HG03097 (cell line): ENCODE measurements at regions not wholly inside any gene's neighbourhood (a gene's known extent, or its start where the extent isn't known, plus 50 kb on each side); places are given as distances from the start of the nearest gene placed in this dataset.
A peak's percentile ranks its signal among the peaks of the same experiment; 100 is the strongest.
"Not testable (repeated sequence)": the region's sequence is repeated elsewhere in the genome, so short reads cannot be mapped to it uniquely, and the experiment has no call there.

Experiments
- ATAC-seq: cut with Tn5 transposase; IDR thresholded peaks from one replicate; pipeline ENCODE4 v1.9.1; 2021; ENCODE audit not compliant: unreplicated experiment, low FRiP score

GRCh38 chr1:187038784-187039183, 210.0 kb downstream of the PLA2G4A start:
- no peak for ATAC-seq

GRCh38 chr1:187041104-187041503, 212.4 kb downstream of the PLA2G4A start:
- no peak for ATAC-seq

GRCh38 chr1:187042538-187042937, 213.8 kb downstream of the PLA2G4A start:
- no peak for ATAC-seq

- not testable (repeated sequence) for ATAC-seq
These were observed 214.7 kb downstream of the PLA2G4A start for GRCh38 chr1:187043433-187043832.

GRCh38 chr1:187044411-187044810, 215.7 kb downstream of the PLA2G4A start:
- no peak for ATAC-seq

GRCh38 chr1:187045371-187045770, 216.6 kb downstream of the PLA2G4A start:
- ATAC-seq: no peak

- no peak for ATAC-seq
These were observed 217.5 kb downstream of the PLA2G4A start for GRCh38 chr1:187046293-187046692.

GRCh38 chr1:187047298-187047697, 218.5 kb downstream of the PLA2G4A start:
- no peak for ATAC-seq

GRCh38 chr1:187051618-187052232, 223.0 kb downstream of the PLA2G4A start:
- peak; percentile 59 for ATAC-seq

GRCh38 chr1:187053876-187054275, 225.1 kb downstream of the PLA2G4A start:
- no peak for ATAC-seq

GRCh38 chr1:187054862-187055757, 226.4 kb downstream of the PLA2G4A start:
- ATAC-seq: no peak

GRCh38 chr1:187063271-187063670, 234.5 kb downstream of the PLA2G4A start:
- ATAC-seq: no peak

GRCh38 chr1:187067160-187067559, 238.4 kb downstream of the PLA2G4A start:
- ATAC-seq: no peak

GRCh38 chr1:187070076-187070475, 241.3 kb downstream of the PLA2G4A start:
- no peak for ATAC-seq

GRCh38 chr1:187072262-187073034, 243.7 kb downstream of the PLA2G4A start:
- not testable (repeated sequence) for ATAC-seq

- not testable (repeated sequence) for ATAC-seq
These were observed 244.3 kb downstream of the PLA2G4A start for GRCh38 chr1:187073035-187073560.

- not testable (repeated sequence) for ATAC-seq
These were observed 245.0 kb downstream of the PLA2G4A start for GRCh38 chr1:187073634-187074245.

- ATAC-seq: no peak
These were observed 245.8 kb downstream of the PLA2G4A start for GRCh38 chr1:187074445-187075048.

- ATAC-seq: no peak
These were observed 248.2 kb downstream of the PLA2G4A start for GRCh38 chr1:187076922-187077321.

- ATAC-seq: no peak
These were observed 249.6 kb downstream of the PLA2G4A start for GRCh38 chr1:187078321-187078720.
